OCI-LY1 (cell line): ENCODE measurements at regions not wholly inside any gene's neighbourhood (a gene's known extent, or its start where the extent isn't known, plus 50 kb on each side); places are given as distances from the start of the nearest gene placed in this dataset.
A peak's percentile ranks its signal among the peaks of the same experiment; 100 is the strongest.

ENCODE experiments used
- H2AFZ ChIP-seq: fragments of 200-600 bp; sonication (generic), shearing (Covaris generic); 2 replicates; pipeline ENCODE4 v1.6.0; 2014; ENCODE audit warnings: antibody characterized with exemption, mild to moderate bottlenecking, low read length
- H3F3A ChIP-seq: fragments of 200-600 bp; sonication (generic), shearing (Covaris generic); 2 replicates; pipeline ENCODE4 v1.6.0; 2014; ENCODE audit warnings: mild to moderate bottlenecking, antibody characterized with exemption, low read length, moderate library complexity; ENCODE audit not compliant: insufficient read depth
- H3K27ac ChIP-seq: fragments of 200-600 bp; sonication (generic); 2 replicates; pipeline ENCODE4 v1.5.1; 2014; ENCODE audit warnings: low read length, mixed run types, mild to moderate bottlenecking, low read depth; ENCODE audit not compliant: poor library complexity, severe bottlenecking
- H3K27me3 ChIP-seq: fragments of 200-600 bp; sonication (generic); 2 replicates; pipeline ENCODE4 v1.6.0; 2014; ENCODE audit warnings: antibody characterized with exemption, mild to moderate bottlenecking, low read length, moderate library complexity; ENCODE audit not compliant: insufficient read depth
- H3K36me3 ChIP-seq: fragments of 200-600 bp; sonication (generic); 2 replicates; pipeline ENCODE4 v1.6.1; 2014; ENCODE audit warnings: mild to moderate bottlenecking, antibody characterized with exemption, low read length, moderate library complexity, mixed read lengths; ENCODE audit not compliant: insufficient read depth
- H3K4me1 ChIP-seq: fragments of 200-600 bp; sonication (generic); 2 replicates; pipeline ENCODE4 v1.5.1; 2014; ENCODE audit warnings: mild to moderate bottlenecking, low read length, moderate library complexity; ENCODE audit not compliant: insufficient read depth, severe bottlenecking
- H3K4me2 ChIP-seq: fragments of 200-600 bp; sonication (generic), shearing (Covaris generic); 2 replicates; pipeline ENCODE4 v1.6.1; 2014; ENCODE audit warnings: low read length
- H3K4me3 ChIP-seq: fragments of 200-600 bp; sonication (generic); 2 replicates; pipeline ENCODE4 v1.5.1; 2014; ENCODE audit warnings: low read length, low read depth, mild to moderate bottlenecking, mixed read lengths; ENCODE audit not compliant: poor library complexity, severe bottlenecking
- H3K79me2 ChIP-seq: fragments of 200-600 bp; shearing (Covaris generic); 2 replicates; pipeline ENCODE4 v1.6.1; 2016; ENCODE audit warnings: mixed run types, low read length, mixed read lengths; ENCODE audit not compliant: insufficient read depth
- H3K9ac ChIP-seq: fragments of 200-600 bp; sonication (generic), shearing (Covaris generic); 2 replicates; pipeline ENCODE4 v1.6.1; 2014; ENCODE audit warnings: mild to moderate bottlenecking, low read length, mixed read lengths
- H3K9me2 ChIP-seq: fragments of 200-600 bp; sonication (generic), shearing (Covaris generic); 2 replicates; pipeline ENCODE4 v1.6.1; 2014; ENCODE audit warnings: low read depth, mild to moderate bottlenecking, low read length, mixed read lengths
- H3K9me3 ChIP-seq: fragments of 200-600 bp; shearing (Covaris generic); 2 replicates; pipeline ENCODE4 v1.6.1; 2014; ENCODE audit warnings: low read length, mixed read lengths
- H4K20me1 ChIP-seq: fragments of 200-600 bp; sonication (generic), shearing (Covaris generic); 2 replicates; pipeline ENCODE4 v1.6.0; 2016; ENCODE audit warnings: mild to moderate bottlenecking, low read length; ENCODE audit not compliant: insufficient read depth
- CTCF ChIP-seq: fragments of 200-600 bp; sonication (generic), shearing (Covaris generic); IDR thresholded peaks from 2 replicates; pipeline ENCODE4 v1.5.1; 2017; ENCODE audit warnings: mild to moderate bottlenecking, antibody characterized with exemption, low read length, moderate library complexity, mixed read lengths
- EZH2 ChIP-seq: fragments of 200-600 bp; sonication (generic), shearing (Covaris generic); IDR thresholded peaks from 2 replicates; pipeline ENCODE4 v1.8.0; 2017; ENCODE audit warnings: borderline replicate concordance, mixed run types, mild to moderate bottlenecking, antibody characterized with exemption, low read length, moderate library complexity, mixed read lengths

GRCh38 chr5:18744441-18744840 is 1110.2 kb downstream of the TAF11L14 start:
- Histone ChIP-seq H3K27me3 (no peaks in the 10 kb centered on the region), H3K9ac (peak overlapping the region; percentile 33; the same call in 1 of the 2 replicates), H3K4me3 (peak overlapping the region; percentile 74), H3F3A (no peaks in the 10 kb centered on the region), H3K27ac (peak overlapping the region; percentile 23), H3K4me2 (peak overlapping the region; percentile 89), H3K9me3 (no peaks in the 10 kb centered on the region), H3K4me1 (peaks cover 27% of the 10 kb centered on the region), H2AFZ (no peak overlapping the region; the same call in 1 of the 2 replicates), H3K9me2 (no peaks in the 10 kb centered on the region), H3K79me2 (no peaks in the 10 kb centered on the region), H3K36me3 (no peaks in the 10 kb centered on the region), H4K20me1 (no peaks in the 10 kb centered on the region)
- TF ChIP-seq EZH2: no peak
- no peak for TF ChIP-seq CTCF

DNA sequence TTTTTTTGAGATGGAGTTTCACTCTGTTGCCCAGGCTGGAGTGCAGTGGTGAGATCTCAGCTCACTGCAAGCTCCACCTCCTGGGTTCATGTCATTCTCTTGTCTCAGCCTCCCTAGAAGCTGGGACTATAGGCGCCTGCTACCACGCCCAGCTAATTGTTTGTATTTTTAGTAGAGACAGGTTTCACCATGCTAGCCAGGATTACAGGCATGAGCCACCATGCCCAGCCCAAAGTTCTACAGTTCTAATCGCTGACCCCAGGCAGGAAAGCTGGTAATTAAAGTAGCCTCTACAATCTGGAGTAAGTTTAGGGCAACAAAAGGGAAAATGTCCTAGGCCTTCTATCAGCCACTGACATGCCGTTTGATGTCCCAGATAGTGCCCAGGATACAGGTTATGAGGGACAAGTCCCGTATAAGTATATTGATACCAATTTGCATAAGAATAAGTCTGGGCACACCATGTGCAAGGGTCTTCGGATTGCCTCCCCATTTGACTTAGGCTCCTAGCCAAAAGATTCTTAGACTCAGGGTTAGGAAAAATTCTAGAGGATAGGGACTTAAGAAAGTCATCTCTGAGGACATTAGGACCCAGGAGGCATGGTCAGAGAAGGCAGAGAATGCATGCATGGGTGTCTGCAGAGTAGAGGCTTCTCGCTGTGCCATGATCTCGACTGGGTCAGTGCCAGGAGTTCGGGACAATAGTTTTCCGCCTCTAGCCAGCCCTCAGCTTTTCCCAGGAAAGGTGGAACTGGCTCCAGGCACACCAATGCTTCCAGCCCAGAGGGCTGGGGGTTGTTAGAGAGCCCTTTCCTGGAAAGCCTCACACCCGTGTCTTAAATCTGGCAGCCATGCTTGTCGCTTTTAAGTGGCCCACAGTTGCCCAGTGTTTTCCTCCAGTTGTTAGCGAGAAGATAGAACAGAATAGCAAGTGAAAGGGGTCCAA is 1111.1 kb downstream of the TAF11L14 start:
- Histone ChIP-seq H3K4me2 (peak overlapping the region; percentile 89), H3K36me3 (no peaks in the 10 kb centered on the region), H3F3A (no peaks in the 10 kb centered on the region), H3K27ac (peak overlapping the region; percentile 73), H3K9me2 (no peaks in the 10 kb centered on the region), H3K79me2 (no peaks in the 10 kb centered on the region), H3K4me3 (peak overlapping the region; percentile 74), H2AFZ (peak overlapping the region; percentile 19), H3K4me1 (peaks cover 27% of the 10 kb centered on the region), H3K9me3 (no peaks in the 10 kb centered on the region), H3K27me3 (no peaks in the 10 kb centered on the region), H4K20me1 (no peaks in the 10 kb centered on the region), H3K9ac (peak overlapping the region; percentile 71)
- no peak for TF ChIP-seq CTCF
- no peak for TF ChIP-seq EZH2

DNA sequence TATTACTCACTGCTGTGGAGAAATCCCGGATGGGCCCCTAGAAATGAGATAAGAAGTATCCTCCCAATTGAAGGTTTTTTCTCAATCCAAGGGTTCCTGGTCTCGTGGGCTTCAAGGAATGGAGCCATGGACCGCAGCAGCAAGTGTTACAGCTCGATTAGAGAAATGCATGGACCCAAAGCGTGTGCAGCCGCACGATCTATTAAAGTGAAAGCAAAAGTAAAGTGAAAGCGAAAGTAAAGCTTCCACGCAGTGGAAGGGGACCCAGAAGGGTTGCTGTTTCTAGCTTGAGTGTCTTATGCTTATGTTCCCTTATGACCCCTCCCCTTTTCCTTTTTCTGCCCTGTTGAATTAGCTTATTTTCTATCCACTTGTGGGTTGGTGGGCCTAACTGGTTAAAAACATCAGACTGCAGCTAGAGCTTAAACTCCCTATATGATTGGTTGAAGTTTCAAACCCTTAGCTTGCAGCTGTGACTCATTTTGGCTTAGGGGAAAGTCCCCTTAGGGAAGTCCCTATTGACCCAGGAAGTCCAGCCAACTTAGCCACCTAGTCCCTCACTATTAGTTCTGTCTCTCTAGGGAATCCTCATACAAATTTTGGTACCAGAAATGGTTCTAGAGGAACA is 1111.8 kb downstream of the TAF11L14 start:
- no peaks in the 10 kb centered on the region for H3K27me3 ChIP-seq
- peak overlapping the region; percentile 73 for H3K27ac ChIP-seq
- H3K4me1 ChIP-seq: peaks cover 27% of the 10 kb centered on the region
- H3K4me2 ChIP-seq: peak overlapping the region; percentile 89
- H3K9me3 ChIP-seq: no peaks in the 10 kb centered on the region
- H3K36me3 ChIP-seq: no peaks in the 10 kb centered on the region
- H3K4me3 ChIP-seq: peak overlapping the region; percentile 74
- no peaks in the 10 kb centered on the region for H3K79me2 ChIP-seq
- H3F3A ChIP-seq: no peaks in the 10 kb centered on the region
- peak overlapping the region; percentile 19 for H2AFZ ChIP-seq
- TF ChIP-seq CTCF: no peak
- no peak for TF ChIP-seq EZH2
- no peaks in the 10 kb centered on the region for H3K9me2 ChIP-seq
- H3K9ac ChIP-seq: peak overlapping the region; percentile 71
- no peaks in the 10 kb centered on the region for H4K20me1 ChIP-seq
